ENCODE measurements at regions not wholly inside any gene's neighbourhood (a gene's known extent, or its start where the extent isn't known, plus 50 kb on each side); places are given as distances from the start of the nearest gene placed in this dataset.

DNA sequence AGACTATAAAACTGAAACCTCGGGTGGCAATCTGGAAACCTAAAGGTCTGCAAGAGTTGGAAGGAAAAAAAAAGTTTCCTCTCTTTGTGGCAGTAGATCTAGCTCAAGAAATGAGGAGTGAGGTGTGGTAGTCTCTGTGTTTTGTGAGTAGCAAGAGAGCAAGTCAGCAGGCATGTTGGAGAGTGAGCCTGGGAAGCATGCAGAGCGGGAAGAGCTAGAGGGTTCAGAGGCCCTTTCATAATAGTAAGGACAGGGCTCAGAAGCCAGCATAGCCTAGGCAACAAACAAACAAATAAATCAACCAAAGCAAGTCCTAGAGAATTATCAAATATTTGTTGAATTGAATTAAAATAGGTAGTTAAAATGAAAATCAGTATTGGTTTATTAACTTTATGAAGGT lies 189.7 kb upstream of the CBLB start:
- Histone ChIP-seq H3K9ac (ENCODE audit: low read depth, low read length) (no peak overlapping the region), H4K20me1 (ENCODE audit: insufficient read depth, low read length) (no peaks in the 10 kb centered on the region), H3K27me3 (ENCODE audit: insufficient read depth, low read length, poor library complexity) (no peaks in the 10 kb centered on the region), H3K4me3 (ENCODE audit: low read depth in 1 of 2, low read length in 2 of 2) (no peak overlapping the region), H2AFZ (ENCODE audit: low read depth, low read length) (no peak overlapping the region), H3K4me1 (ENCODE audit: insufficient read depth, low read length) (no peaks in the 10 kb centered on the region), H3K79me2 (ENCODE audit: insufficient read depth, low read length) (no peaks in the 10 kb centered on the region), H3K36me3 (ENCODE audit: insufficient read depth, low read length) (no peaks in the 10 kb centered on the region), H3K9me3 (ENCODE audit: insufficient read depth, low read length, severe bottlenecking) (no peaks in the 10 kb centered on the region), H3K27ac (ENCODE audit: low read length) (no peak overlapping the region), H3K4me2 (ENCODE audit: insufficient read depth, low read length) (no peak overlapping the region)
- TF ChIP-seq, protein P1, sequence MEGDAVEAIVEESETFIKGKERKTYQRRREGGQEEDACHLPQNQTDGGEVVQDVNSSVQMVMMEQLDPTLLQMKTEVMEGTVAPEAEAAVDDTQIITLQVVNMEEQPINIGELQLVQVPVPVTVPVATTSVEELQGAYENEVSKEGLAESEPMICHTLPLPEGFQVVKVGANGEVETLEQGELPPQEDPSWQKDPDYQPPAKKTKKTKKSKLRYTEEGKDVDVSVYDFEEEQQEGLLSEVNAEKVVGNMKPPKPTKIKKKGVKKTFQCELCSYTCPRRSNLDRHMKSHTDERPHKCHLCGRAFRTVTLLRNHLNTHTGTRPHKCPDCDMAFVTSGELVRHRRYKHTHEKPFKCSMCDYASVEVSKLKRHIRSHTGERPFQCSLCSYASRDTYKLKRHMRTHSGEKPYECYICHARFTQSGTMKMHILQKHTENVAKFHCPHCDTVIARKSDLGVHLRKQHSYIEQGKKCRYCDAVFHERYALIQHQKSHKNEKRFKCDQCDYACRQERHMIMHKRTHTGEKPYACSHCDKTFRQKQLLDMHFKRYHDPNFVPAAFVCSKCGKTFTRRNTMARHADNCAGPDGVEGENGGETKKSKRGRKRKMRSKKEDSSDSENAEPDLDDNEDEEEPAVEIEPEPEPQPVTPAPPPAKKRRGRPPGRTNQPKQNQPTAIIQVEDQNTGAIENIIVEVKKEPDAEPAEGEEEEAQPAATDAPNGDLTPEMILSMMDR (IDR thresholded peaks at IDR 0.05; ENCODE audit: borderline replicate concordance, extremely low read depth, low read length, poor library complexity, severe bottlenecking), result no peak
- no peak for TF ChIP-seq EZH2 (IDR thresholded peaks at IDR 0.05; ENCODE audit: borderline replicate concordance, low read depth, low read length, severe bottlenecking)
- ATAC-seq (ENCODE audit: insufficient read depth, low read depth), result no peak
- no peak for DNase-seq

DNA sequence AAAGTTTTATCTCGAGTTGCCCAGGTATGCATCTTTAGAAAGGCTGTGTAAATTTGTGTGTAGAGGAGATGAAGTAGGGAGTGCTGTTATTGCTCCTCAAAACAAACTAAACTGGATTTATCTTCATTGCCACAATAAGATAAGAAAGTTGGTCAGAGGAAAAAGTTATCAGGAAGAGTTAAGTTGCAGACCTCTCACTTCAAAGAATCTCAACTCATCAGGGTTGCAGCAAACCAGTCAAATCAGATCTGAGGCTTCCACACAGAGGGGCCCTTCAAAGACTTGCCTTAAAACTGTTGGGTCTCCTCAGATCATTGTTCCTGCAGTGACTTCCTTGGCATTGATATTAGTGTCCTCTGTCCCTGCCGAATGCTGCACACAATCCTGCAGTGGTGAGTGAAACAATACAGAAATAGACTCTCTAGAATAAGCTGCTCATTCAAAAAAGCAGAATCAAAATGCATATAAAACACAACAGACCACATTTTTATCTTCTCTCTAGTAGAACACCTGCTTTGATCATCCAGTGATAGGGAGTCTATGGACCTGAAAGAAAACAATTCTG lies 191.2 kb upstream of the CBLB start:
- Histone ChIP-seq H3K4me1 (ENCODE audit: insufficient read depth, low read length) (no peaks in the 10 kb centered on the region), H4K20me1 (ENCODE audit: insufficient read depth, low read length) (no peaks in the 10 kb centered on the region), H3K27ac (ENCODE audit: low read length) (no peak overlapping the region), H3K27me3 (ENCODE audit: insufficient read depth, low read length, poor library complexity) (no peaks in the 10 kb centered on the region), H3K9ac (ENCODE audit: low read depth, low read length) (no peak overlapping the region), H3K4me2 (ENCODE audit: insufficient read depth, low read length) (no peak overlapping the region), H2AFZ (ENCODE audit: low read depth, low read length) (no peak overlapping the region), H3K4me3 (ENCODE audit: low read depth in 1 of 2, low read length in 2 of 2) (no peak overlapping the region), H3K9me3 (ENCODE audit: insufficient read depth, low read length, severe bottlenecking) (no peaks in the 10 kb centered on the region), H3K79me2 (ENCODE audit: insufficient read depth, low read length) (no peaks in the 10 kb centered on the region), H3K36me3 (ENCODE audit: insufficient read depth, low read length) (no peaks in the 10 kb centered on the region)
- TF ChIP-seq EZH2 (IDR thresholded peaks at IDR 0.05; ENCODE audit: borderline replicate concordance, low read depth, low read length, severe bottlenecking), result no peak
- TF ChIP-seq, protein P1 (IDR thresholded peaks at IDR 0.05; ENCODE audit: borderline replicate concordance, extremely low read depth, low read length, poor library complexity, severe bottlenecking), result no peak
- DNase-seq (no peak), ATAC-seq (ENCODE audit: insufficient read depth, low read depth) (peak; percentile 66)

DNA sequence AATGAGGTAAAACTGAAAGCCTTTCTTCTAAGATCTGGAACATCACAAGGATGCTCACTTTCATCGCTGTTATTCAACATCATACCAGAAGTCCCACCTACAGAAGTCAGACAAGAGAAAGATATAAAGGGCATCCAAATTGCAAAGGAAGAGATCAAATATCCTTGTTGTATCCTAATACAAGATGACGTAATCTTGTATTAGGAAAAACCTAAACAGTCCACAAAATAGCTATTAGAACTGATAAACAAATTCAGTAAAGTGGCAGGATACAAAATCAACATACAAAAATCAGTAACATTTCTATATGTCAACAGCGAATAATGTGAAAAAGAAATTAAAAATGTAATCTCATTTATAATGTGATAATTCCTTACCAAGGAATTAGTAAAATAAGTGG lies 195.1 kb upstream of the CBLB start:
- Histone ChIP-seq H3K27me3 (ENCODE audit: insufficient read depth, low read length, poor library complexity) (no peaks in the 10 kb centered on the region), H3K4me1 (ENCODE audit: insufficient read depth, low read length) (no peaks in the 10 kb centered on the region), H3K9me3 (ENCODE audit: insufficient read depth, low read length, severe bottlenecking) (no peaks in the 10 kb centered on the region), H4K20me1 (ENCODE audit: insufficient read depth, low read length) (no peaks in the 10 kb centered on the region), H3K36me3 (ENCODE audit: insufficient read depth, low read length) (no peaks in the 10 kb centered on the region), H2AFZ (ENCODE audit: low read depth, low read length) (no peak overlapping the region), H3K79me2 (ENCODE audit: insufficient read depth, low read length) (no peaks in the 10 kb centered on the region), H3K9ac (ENCODE audit: low read depth, low read length) (no peak overlapping the region), H3K4me3 (ENCODE audit: low read depth in 1 of 2, low read length in 2 of 2) (no peak overlapping the region), H3K27ac (ENCODE audit: low read length) (no peak overlapping the region), H3K4me2 (ENCODE audit: insufficient read depth, low read length) (no peak overlapping the region)
- TF ChIP-seq, protein P1 (IDR thresholded peaks at IDR 0.05; ENCODE audit: borderline replicate concordance, extremely low read depth, low read length, poor library complexity, severe bottlenecking), result no peak
- TF ChIP-seq EZH2 (IDR thresholded peaks at IDR 0.05; ENCODE audit: borderline replicate concordance, low read depth, low read length, severe bottlenecking), result no peak
- DNase-seq (no peak), ATAC-seq (ENCODE audit: insufficient read depth, low read depth) (no peak)

DNA sequence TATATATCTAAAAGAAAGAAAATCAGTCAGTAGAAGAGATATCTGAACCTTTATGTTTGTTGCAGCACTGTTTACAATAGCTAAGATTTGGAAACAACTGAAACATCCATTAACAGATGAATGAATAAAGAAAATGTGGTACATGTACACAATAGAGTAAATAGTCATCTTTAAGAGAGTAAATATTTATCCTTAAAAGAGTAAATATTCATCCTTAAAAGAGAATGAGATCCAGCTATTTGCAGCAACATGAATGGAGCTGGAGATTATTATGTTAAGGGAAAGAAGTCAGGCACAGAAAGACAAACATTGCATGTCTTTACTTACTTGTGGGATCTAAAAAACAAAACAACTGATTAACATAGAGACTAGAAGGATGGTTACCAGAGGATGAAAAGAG lies 197.0 kb upstream of the CBLB start:
- Histone ChIP-seq H2AFZ (ENCODE audit: low read depth, low read length) (no peak overlapping the region), H3K79me2 (ENCODE audit: insufficient read depth, low read length) (no peaks in the 10 kb centered on the region), H3K4me2 (ENCODE audit: insufficient read depth, low read length) (no peak overlapping the region), H3K9me3 (ENCODE audit: insufficient read depth, low read length, severe bottlenecking) (no peaks in the 10 kb centered on the region), H3K27ac (ENCODE audit: low read length) (no peak overlapping the region), H3K36me3 (ENCODE audit: insufficient read depth, low read length) (no peaks in the 10 kb centered on the region), H4K20me1 (ENCODE audit: insufficient read depth, low read length) (no peaks in the 10 kb centered on the region), H3K4me1 (ENCODE audit: insufficient read depth, low read length) (no peaks in the 10 kb centered on the region), H3K4me3 (ENCODE audit: low read depth in 1 of 2, low read length in 2 of 2) (no peak overlapping the region), H3K9ac (ENCODE audit: low read depth, low read length) (no peak overlapping the region), H3K27me3 (ENCODE audit: insufficient read depth, low read length, poor library complexity) (no peaks in the 10 kb centered on the region)
- TF ChIP-seq, protein P1 (IDR thresholded peaks at IDR 0.05; ENCODE audit: borderline replicate concordance, extremely low read depth, low read length, poor library complexity, severe bottlenecking), result no peak
- no peak for TF ChIP-seq EZH2 (IDR thresholded peaks at IDR 0.05; ENCODE audit: borderline replicate concordance, low read depth, low read length, severe bottlenecking)
- no peak for DNase-seq
- no peak for ATAC-seq (ENCODE audit: insufficient read depth, low read depth)
